ENCODE measurements at regions not wholly inside any gene's neighbourhood (a gene's known extent, or its start where the extent isn't known, plus 50 kb on each side); places are given as distances from the start of the nearest gene placed in this dataset.
"Not testable (repeated sequence)": the region's sequence is repeated elsewhere in the genome, so short reads cannot be mapped to it uniquely, and the experiment has no call there.

GRCh38 chr16:47977802-47978201 lies 178.0 kb downstream of the ABCC12 start (continued):
- TF ChIP-seq ELF1 (tag; IDR thresholded peaks at IDR 0.05) (no peak), CREB5 (CRISPR knock-in tag; IDR thresholded peaks at IDR 0.05) (no peak), KAT7 (CRISPR knock-in tag; IDR thresholded peaks at IDR 0.05; ENCODE audit: borderline replicate concordance) (no peak), BRF2 (IDR thresholded peaks at IDR 0.05; ENCODE audit: borderline replicate concordance, insufficient read depth, insufficient read length) (no peak), IFI16 (CRISPR knock-in tag; IDR thresholded peaks at IDR 0.05) (no peak), SMC3 (conservative IDR thresholded peaks at IDR 0.05; ENCODE audit: insufficient read depth, low read depth, low read length) (no peak), ELF4 (CRISPR knock-in tag; IDR thresholded peaks at IDR 0.05) (no peak)

GRCh38 chr16:47976636-47977210 lies 179.1 kb downstream of the ABCC12 start:
- in situ Hi-C loops (cut with MboI) = no loop called here
- no peaks in the 10 kb centered on the region for H3K36me3 ChIP-seq (ENCODE audit: control insufficient read depth, insufficient read depth, low read length)
- no peaks in the 10 kb centered on the region; a peak in 1 of 5 replicates for H3K27me3 ChIP-seq (ENCODE audit: control insufficient read depth in 2 of 2, insufficient read depth in 2 of 2, low read length in 2 of 2)
- WGBS (ENCODE audit: insufficient coverage, low coverage, missing lambda C conversion rate) = 0% methylated on average over 11 of the region's 12 CpGs
- H3K79me2 ChIP-seq (ENCODE audit: control insufficient read depth, insufficient read depth, low read length) = no peaks in the 10 kb centered on the region
- no peak for FAIRE-seq
- no peak overlapping the region for H3K4me2 ChIP-seq (ENCODE audit: insufficient read depth, low read length)
- no peak overlapping the region for H3K4me3 ChIP-seq
- no peaks in the 10 kb centered on the region for H3K4me1 ChIP-seq (replicated peaks in 1 of 2; ENCODE audit: control insufficient read depth in 2 of 2, insufficient read depth in 2 of 2, low read length in 2 of 2)
- no peak overlapping the region for H3K27ac ChIP-seq (ENCODE audit: extremely low read depth, low read depth, low read length)
- H3K9me1 ChIP-seq (ENCODE audit: control insufficient read depth, insufficient read depth, low read length) = no peaks in the 10 kb centered on the region
- POLR2A ChIA-PET = interaction anchor here (1.0 kb wide), 1 partner anchor 203 kb away, joined by 3 read pairs; no protein-coding TSS in a partner anchor
- CTCF ChIA-PET (ENCODE audit: low intra/inter-chr PET ratio) = no interaction called here
- no peak for DNase-seq (ENCODE audit: extremely low read depth in 1 of 4, low spot score in 3 of 4)
- H3K9ac ChIP-seq (ENCODE audit: insufficient read depth in 1 of 2, low read depth in 2 of 2, low read length in 2 of 2) = no peak overlapping the region
- TF ChIP-seq CBX5 (IDR thresholded peaks at IDR 0.05; ENCODE audit: borderline replicate concordance, low read depth) (no peak), ZNF717 (CRISPR knock-in tag; IDR thresholded peaks at IDR 0.05) (no peak)
- H3K9me3 ChIP-seq (replicated peaks; ENCODE audit: control insufficient read depth, insufficient read depth, low read depth, low read length) = no peaks in the 10 kb centered on the region
- BruUV-seq (replicated peaks) = no TSS peak
- intact Hi-C loops (cut with micrococcal nuclease) = no loop called here
- ATAC-seq = no peak
- no peaks in the 10 kb centered on the region for H4K20me1 ChIP-seq (replicated peaks; ENCODE audit: control insufficient read depth, insufficient read depth, low read length)
- H2AFZ ChIP-seq (ENCODE audit: low read depth, low read length) = no peak overlapping the region

- 3% methylated on average over 5 of the region's 5 CpGs for WGBS (ENCODE audit: insufficient coverage, low coverage, missing lambda C conversion rate)
- H3K4me3 ChIP-seq; H3K9me1 ChIP-seq (ENCODE audit: control insufficient read depth, insufficient read depth, low read length); H4K20me1 ChIP-seq (replicated peaks; ENCODE audit: control insufficient read depth, insufficient read depth, low read length); H3K4me1 ChIP-seq (replicated peaks in 1 of 2; ENCODE audit: control insufficient read depth in 2 of 2, insufficient read depth in 2 of 2, low read length in 2 of 2); H3K4me2 ChIP-seq (ENCODE audit: insufficient read depth, low read length); H2AFZ ChIP-seq (ENCODE audit: low read depth, low read length); FAIRE-seq; H3K27ac ChIP-seq (ENCODE audit: extremely low read depth, low read depth, low read length); H3K27me3 ChIP-seq (ENCODE audit: control insufficient read depth in 2 of 2, insufficient read depth in 2 of 2, low read length in 2 of 2); ATAC-seq; H3K9me3 ChIP-seq (replicated peaks; ENCODE audit: control insufficient read depth, insufficient read depth, low read depth, low read length); DNase-seq (ENCODE audit: extremely low read depth in 1 of 4, low spot score in 3 of 4); BruUV-seq (replicated peaks); in situ Hi-C loops (cut with MboI); H3K9ac ChIP-seq (ENCODE audit: insufficient read depth in 1 of 2, low read depth in 2 of 2, low read length in 2 of 2); H3K36me3 ChIP-seq (ENCODE audit: control insufficient read depth, insufficient read depth, low read length); POLR2A ChIA-PET; H3K79me2 ChIP-seq (ENCODE audit: control insufficient read depth, insufficient read depth, low read length); CTCF ChIA-PET (ENCODE audit: low intra/inter-chr PET ratio); intact Hi-C loops (cut with micrococcal nuclease): not testable (repeated sequence)
These were observed 180.8 kb downstream of the ABCC12 start for GRCh38 chr16:47974971-47975370.
